IPS DF 4.7 (cell line): ENCODE measurements at regions not wholly inside any gene's neighbourhood (a gene's known extent, or its start where the extent isn't known, plus 50 kb on each side); places are given as distances from the start of the nearest gene placed in this dataset.

Experiments
- DNase-seq: peaks from one replicate; pipeline ENCODE4 v3.0.0-alpha.2; 2013; ENCODE audit warnings: low spot score; ENCODE audit errors: extremely low read depth

- no peak for DNase-seq
These were observed 56.1 kb downstream of the KCNRG start for GRCh38 chr13:50071379-50071778.

- no peak for DNase-seq
These were observed 57.4 kb downstream of the KCNRG start for GRCh38 chr13:50072676-50073075.

DNA sequence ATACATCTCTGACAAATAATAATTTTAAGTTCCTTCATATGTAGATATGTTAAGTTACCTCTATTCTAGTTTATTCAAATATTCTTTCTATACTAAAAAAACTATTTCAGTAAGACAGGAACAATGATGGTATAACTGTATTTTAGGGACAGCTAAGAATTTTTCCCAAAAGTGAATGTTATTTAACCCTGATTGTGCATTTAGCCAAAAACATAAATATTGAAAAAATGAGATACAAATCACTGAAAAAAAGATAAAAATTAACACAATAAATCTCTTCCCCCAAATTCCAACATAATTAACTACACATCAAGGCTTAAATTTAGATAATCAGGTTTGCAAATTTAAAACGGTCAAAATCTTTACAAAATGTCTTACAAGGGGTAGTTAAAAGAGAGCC is 58.1 kb downstream of the KCNRG start:
- DNase-seq = no peak

GRCh38 chr13:50074843-50075242 is 59.6 kb downstream of the KCNRG start:
- no peak for DNase-seq

GRCh38 chr13:50075619-50076097 is 60.4 kb downstream of the KCNRG start:
- no peak for DNase-seq

- DNase-seq = no peak
These were observed 62.2 kb downstream of the KCNRG start for GRCh38 chr13:50077431-50077830.

DNA sequence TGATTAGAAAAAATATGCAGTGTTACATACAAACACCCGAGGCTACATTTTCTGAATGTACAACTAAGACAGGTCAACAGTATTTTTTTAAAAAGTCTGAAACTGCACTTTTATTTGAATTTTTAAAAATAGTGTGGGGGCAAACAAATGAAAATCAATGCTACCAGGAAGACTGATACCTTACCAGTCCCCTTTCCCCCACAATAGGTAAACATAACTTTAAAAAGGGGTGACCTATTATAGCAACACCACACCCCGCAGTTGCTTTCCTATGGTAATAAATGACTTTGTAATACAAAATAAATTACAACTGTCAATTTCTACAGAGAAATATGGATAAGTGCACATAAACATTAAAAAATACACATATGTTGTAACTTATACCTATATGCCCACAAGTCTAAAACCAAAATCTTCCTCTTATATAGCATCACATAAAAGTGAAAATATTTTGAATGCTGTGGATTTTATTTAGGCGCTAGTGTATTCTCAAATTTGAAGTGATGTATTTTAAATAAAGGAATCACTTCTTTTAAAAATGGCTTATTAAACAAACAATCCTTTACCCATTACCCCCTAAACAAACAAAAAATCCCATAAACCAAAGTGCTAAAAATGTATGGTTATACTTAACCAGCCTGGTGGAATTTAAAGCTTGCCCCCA is 63.1 kb downstream of the KCNRG start:
- no peak for DNase-seq

- DNase-seq = no peak
These were observed 63.8 kb downstream of the KCNRG start for GRCh38 chr13:50078895-50079654.

GRCh38 chr13:50079655-50080202 is 64.5 kb downstream of the KCNRG start:
- DNase-seq = no peak

GRCh38 chr13:50080203-50080910 is 65.1 kb downstream of the KCNRG start:
- DNase-seq = no peak

DNA sequence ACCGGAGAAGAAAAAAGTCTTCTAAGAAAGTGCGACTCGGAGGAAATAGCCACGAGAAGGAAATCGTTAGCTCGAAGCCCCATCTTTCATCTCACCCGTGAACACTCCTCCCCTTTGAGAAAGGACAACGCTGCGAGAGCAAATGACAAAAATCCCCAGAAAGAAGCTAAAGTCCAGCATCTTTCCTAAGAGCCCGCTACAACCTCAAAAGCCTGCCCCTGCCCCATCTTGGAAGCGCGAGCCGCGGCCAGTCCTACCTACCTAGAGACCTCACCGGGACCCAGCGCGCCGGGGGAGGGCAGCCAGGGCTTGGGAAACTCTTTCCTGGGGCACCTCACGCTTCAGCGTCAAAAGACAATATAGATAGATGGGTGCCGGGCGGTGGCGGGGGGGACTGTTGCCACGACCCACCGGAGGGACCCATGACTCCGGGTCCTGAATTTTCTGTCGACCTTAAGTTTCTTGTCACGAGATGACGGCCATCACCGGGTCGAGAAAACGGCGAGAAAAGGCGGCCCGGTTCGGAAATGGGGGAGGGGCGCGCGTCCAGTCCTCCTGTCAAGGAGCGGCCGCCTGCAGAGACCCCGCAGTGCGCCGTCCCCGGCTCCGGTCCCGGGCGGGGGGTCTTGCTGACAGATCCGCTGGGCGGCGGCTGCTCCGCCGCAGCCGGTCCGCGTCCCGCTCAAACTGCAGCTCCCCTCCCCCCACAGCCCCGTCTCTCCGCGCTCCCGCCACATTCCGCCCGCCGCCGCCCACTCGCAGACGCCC is 65.9 kb downstream of the KCNRG start:
- DNase-seq = no peak

DNA sequence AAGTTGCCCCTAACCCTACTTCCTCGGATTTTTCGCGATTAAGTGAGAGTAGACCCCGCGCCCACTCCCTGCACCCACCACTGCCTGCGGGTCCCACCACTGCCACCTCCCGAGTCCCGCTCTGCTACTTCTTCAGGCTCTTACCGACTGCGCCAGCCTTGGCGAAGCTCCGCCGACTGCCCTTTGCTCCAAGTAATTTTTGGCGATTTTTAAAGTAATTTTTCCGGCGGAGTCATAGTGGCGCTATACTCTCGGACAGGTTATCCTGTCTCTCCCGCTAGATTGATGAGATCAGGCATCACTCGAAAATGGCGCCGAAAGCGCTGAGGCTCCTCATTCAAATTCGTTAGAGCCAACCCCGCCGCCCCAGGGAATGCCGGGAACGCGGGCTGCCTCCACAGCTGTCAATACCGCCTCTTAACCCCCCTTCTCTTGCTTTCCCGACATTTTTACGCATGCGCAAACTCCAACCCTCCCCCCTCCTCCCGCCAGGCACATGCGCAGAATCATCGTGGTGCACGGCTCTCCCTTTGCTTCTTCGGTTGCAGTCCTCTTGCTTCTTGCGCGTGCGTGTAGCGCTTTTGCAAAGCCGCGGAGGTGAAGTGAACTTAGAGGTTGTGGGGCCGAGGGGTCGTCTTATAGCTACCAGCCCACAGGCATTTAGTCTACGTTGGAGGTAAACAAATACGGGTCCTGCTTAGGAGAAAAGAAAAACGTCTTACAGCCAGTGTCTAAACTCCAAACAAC is 66.6 kb downstream of the KCNRG start:
- peak; percentile 95 for DNase-seq

- DNase-seq = no peak
These were observed 67.4 kb downstream of the KCNRG start for GRCh38 chr13:50082426-50083281.

DNA sequence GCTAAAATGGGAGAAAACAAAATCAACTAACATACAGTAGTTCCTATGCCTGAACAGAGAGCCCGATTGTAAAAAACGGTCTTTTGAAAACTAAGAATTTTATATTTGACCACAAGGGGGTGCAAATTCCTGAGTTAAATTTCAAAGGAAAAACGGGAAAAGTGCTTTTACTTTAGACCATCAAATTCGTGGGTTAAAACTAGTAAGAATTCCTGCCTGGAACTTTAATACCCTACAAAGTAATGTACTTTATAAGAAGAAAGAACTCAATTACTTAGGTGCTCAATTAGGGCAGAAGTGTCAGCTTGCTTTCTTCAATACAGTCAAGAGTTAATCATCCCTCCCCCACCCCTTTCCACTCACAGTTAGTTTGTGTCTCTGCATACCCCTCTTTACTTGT is 69.8 kb downstream of the KCNRG start:
- no peak for DNase-seq

DNA sequence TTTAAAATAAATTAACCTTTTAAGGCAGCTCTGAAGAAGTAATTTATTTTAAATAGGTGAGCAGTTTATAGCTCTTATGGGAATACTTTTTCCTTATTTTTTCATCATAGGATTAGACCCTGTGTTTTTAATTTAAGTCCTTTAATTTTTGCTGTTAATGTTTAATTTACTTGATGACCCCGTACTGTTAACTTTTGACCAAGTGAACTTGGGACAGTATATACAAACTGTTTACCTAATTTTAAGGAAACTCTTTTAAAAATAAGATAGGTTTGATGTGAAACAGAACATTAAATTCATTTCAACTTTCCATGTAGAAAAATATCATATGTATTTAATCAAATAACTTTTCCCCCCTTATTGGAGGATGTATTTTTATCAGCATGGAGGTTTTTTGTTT is 74.4 kb downstream of the KCNRG start:
- DNase-seq = no peak

GRCh38 chr13:50090211-50090610 is 75.0 kb downstream of the KCNRG start:
- DNase-seq = no peak

DNA sequence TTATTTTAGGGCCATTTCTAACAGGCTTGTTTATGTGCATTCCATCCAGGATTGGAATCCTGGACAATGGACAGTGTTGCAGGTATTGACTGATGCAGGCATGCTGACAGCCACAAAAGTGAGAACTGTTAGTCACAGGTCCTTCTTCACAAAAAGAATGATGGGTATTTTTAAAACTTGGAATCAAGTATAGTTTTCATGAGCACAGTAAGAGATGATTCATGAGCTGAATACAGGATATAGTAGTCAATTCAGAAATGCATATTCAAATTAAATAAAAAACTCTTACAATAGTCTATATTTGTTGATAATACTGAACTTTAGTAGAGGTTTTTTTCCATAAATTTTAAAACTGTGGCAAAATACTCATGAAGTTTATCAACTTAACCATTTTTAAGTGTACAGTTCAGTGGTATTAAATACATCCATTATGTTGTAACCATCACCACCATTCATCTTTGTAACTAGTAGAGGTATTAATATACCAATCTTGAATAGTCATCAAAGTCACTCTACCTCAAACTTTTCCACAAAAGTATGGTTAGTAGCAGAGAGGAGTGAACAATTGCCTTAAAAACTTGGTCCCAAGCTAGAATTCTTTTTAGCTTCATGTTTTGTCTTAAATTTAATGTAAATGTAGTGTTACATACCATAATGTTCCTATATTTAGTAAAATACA is 79.5 kb downstream of the KCNRG start:
- DNase-seq = no peak

GRCh38 chr13:50098693-50099092 is 83.4 kb downstream of the KCNRG start:
- DNase-seq = no peak

DNA sequence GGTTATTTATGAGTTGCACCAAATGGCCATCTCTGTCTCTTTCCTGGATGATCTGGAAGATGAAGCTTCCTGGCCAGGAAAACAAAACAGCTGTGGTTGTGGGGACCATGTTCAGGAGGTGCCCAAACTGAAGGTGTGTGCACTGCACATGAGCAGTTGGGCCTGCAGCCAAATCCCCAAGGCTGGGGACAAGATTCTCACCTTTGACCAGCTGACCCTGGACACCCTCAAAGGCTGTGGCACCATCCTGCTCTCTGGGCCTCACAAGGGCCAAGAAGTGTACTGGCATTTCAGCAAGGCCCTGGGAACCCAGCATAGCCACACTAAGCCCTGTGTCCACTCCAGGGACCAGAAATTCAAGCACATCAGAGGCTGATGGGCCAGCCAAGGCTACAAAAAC is 84.2 kb downstream of the KCNRG start:
- DNase-seq = no peak
